ENCODE measurements at regions not wholly inside any gene's neighbourhood (a gene's known extent, or its start where the extent isn't known, plus 50 kb on each side); places are given as distances from the start of the nearest gene placed in this dataset.

- no peak for ATAC-seq
- POLR2A ChIA-PET, result no interaction called here
- SMC1A ChIA-PET (ENCODE audit: uncharacterized antibody, unreplicated experiment), result interaction anchor here (1.2 kb wide), 1 partner anchor 55 kb away, joined by 3 read pairs; no protein-coding TSS in a partner anchor
- Histone ChIP-seq H3K36me3 (ENCODE audit: control insufficient read depth in 2 of 2, insufficient read depth in 2 of 2, low read length in 1 of 2) (no peaks in the 10 kb centered on the region), H3K79me2 (ENCODE audit: control insufficient read depth, insufficient read depth, low read length) (no peaks in the 10 kb centered on the region), H3K4me3 (no peak overlapping the region), H2AFZ (ENCODE audit: control insufficient read depth, low read depth, low read length) (no peak overlapping the region), H3K27ac (ENCODE audit: control insufficient read depth, insufficient read depth) (no peak overlapping the region), H3K9ac (ENCODE audit: control insufficient read depth, insufficient read depth, low read length) (no peak overlapping the region), H4K20me1 (ENCODE audit: control insufficient read depth, insufficient read depth) (no peaks in the 10 kb centered on the region), H3K4me1 (ENCODE audit: control insufficient read depth, insufficient read depth, low read length) (no peaks in the 10 kb centered on the region), H3K4me2 (ENCODE audit: control insufficient read depth, insufficient read depth) (no peak overlapping the region), H3K9me3 (replicated peaks; ENCODE audit: control insufficient read depth, insufficient read depth, low read length) (no peaks in the 10 kb centered on the region), H3K27me3 (replicated peaks in 1 of 2; ENCODE audit: control insufficient read depth in 2 of 2, insufficient read depth in 2 of 2, low read length in 1 of 2) (peaks cover 0 to 2% of the 10 kb centered on the region in 2 experiments; a peak in 2 of 4 replicates)
- no peak for DNase-seq (ENCODE audit: low read depth, low spot score)
- in situ Hi-C loops (cut with MboI) (no loop called here), intact Hi-C loops (cut with micrococcal nuclease; ENCODE audit: unreplicated experiment) (no loop called here)
- CTCF ChIA-PET, result interaction anchor here (1.0 kb wide), 1 partner anchor 9 kb away, joined by 3 read pairs; no protein-coding TSS in a partner anchor
- TF ChIP-seq KLF5 (IDR thresholded peaks at IDR 0.05; ENCODE audit: partially characterized antibody) (no peak), POLR2A (IDR thresholded peaks at IDR 0.05; ENCODE audit: low read depth, low read length) (no peak), SREBF1 (IDR thresholded peaks at IDR 0.05; ENCODE audit: low read length) (no peak), CHD2 (IDR thresholded peaks at IDR 0.05; ENCODE audit: borderline replicate concordance, low read depth, low read length) (no peak), BMI1 (IDR thresholded peaks at IDR 0.05; ENCODE audit: borderline replicate concordance) (no peak), SP1 (IDR thresholded peaks at IDR 0.05; ENCODE audit: low read depth, low read length) (no peak), CEBPZ (IDR thresholded peaks at IDR 0.05; ENCODE audit: low read depth, low read length) (no peak), GATAD2B (conservative IDR thresholded peaks at IDR 0.05; ENCODE audit: low read depth) (no peak), E4F1 (IDR thresholded peaks at IDR 0.05; ENCODE audit: borderline replicate concordance, partially characterized antibody) (no peak), ATF7 (IDR thresholded peaks at IDR 0.05; ENCODE audit: low read depth) (no peak), NR2F1 (conservative IDR thresholded peaks at IDR 0.05) (no peak), ZNF24 (IDR thresholded peaks at IDR 0.05) (no peak), HDAC6 (IDR thresholded peaks at IDR 0.05; ENCODE audit: unreplicated experiment) (no peak), ATF3 (IDR thresholded peaks at IDR 0.05; ENCODE audit: borderline replicate concordance, extremely low read depth, low read depth, low read length) (no peak), BCL3 (IDR thresholded peaks at IDR 0.05; ENCODE audit: borderline replicate concordance, insufficient read depth, low read depth, low read length, poor library complexity, severe bottlenecking) (no peak), ZNF207 (IDR thresholded peaks at IDR 0.05; ENCODE audit: borderline replicate concordance) (no peak), NBN (IDR thresholded peaks at IDR 0.05) (no peak)
- no peak for FAIRE-seq
- RAD21 ChIA-PET (ENCODE audit: unreplicated experiment), result interaction anchor here (0.6 to 1.1 kb wide), 2 partner anchors 117 to 132 kb away, joined by 3 to 5 read pairs; no protein-coding TSS in a partner anchor
- 22% methylated on average over 14 of the region's 14 CpGs for WGBS (ENCODE audit: insufficient coverage, insufficient replicate concordance, low lambda C conversion rate, missing lambda C conversion rate)
- no TSS peak for BruUV-seq (replicated peaks)
These were observed 58.1 kb upstream of the KLF9 start for GRCh38 chr9:70472268-70473249.
